Lower leg skin (tissue), 4 donors: ENCODE measurements at regions not wholly inside any gene's neighbourhood (a gene's known extent, or its start where the extent isn't known, plus 50 kb on each side); places are given as distances from the start of the nearest gene placed in this dataset.
"Not testable (repeated sequence)": the region's sequence is repeated elsewhere in the genome, so short reads cannot be mapped to it uniquely, and the experiment has no call there.

Experiments
- DNase-seq, 2 donors: peaks; one replicate each; pipeline ENCODE4 v3.0.0-alpha.2; 2019; ENCODE audit warnings: low spot score in 2 of 2
- H3K4me3 ChIP-seq: fragments of 200-600 bp; sonication (generic); 2 replicates; pipeline ENCODE4 v1.5.1; 2017; ENCODE audit warnings: mild to moderate bottlenecking, low read depth; ENCODE audit not compliant: poor library complexity, severe bottlenecking
- POLR2A ChIP-seq, 2 donors: fragments of 450-650 bp; IDR thresholded peaks; one replicate each; pipeline ENCODE4 v1.6.1; 2016 to 2017; ENCODE audit warnings: antibody characterized with exemption in 2 of 2, mild to moderate bottlenecking in 1 of 2, moderate library complexity in 1 of 2
- WGBS, 2 donors: methylation state at CpG; one replicate each; pipeline ENCODE4 v1.1.5; 2018; 5-methylcytosine and 5-hydroxymethylcytosine counted together
- intact Hi-C: fragments of 100-400 bp; cut with DNase I; formaldehyde crosslinking; loops from one replicate; pipeline ENCODE4 v1.15.0; 2023; ENCODE audit warnings: low total_unique reads
- TF ChIP-seq, protein P1 (sequence below), 3 donors: fragments of 450-650 bp; IDR thresholded peaks; one replicate each; pipeline ENCODE4 v1.5.1; 2016; ENCODE audit warnings: antibody characterized with exemption in 3 of 3, mild to moderate bottlenecking in 3 of 3, moderate library complexity in 2 of 3

DNA sequence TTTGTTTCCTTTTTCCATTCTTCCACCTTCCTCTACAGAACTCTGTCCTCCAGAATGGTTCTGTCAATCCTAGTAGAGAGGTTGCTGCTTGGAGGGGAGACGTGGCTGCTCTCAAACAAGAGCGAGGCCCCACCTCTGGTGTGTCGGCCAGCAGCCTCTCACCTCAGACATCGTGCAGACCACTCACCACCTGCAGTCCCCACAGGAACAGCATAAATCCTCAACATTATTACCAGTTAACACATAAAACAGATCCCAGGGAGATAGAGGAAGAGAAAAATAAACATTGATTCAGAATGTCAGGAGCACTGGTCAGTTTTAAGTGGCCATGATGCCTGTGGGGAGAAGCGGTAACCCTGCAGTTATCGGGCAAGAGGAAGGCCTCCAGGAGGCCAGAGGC is 485.9 kb upstream of the DPP6 start:
- intact Hi-C loops: no loop called here
- TF ChIP-seq, protein P1, sequence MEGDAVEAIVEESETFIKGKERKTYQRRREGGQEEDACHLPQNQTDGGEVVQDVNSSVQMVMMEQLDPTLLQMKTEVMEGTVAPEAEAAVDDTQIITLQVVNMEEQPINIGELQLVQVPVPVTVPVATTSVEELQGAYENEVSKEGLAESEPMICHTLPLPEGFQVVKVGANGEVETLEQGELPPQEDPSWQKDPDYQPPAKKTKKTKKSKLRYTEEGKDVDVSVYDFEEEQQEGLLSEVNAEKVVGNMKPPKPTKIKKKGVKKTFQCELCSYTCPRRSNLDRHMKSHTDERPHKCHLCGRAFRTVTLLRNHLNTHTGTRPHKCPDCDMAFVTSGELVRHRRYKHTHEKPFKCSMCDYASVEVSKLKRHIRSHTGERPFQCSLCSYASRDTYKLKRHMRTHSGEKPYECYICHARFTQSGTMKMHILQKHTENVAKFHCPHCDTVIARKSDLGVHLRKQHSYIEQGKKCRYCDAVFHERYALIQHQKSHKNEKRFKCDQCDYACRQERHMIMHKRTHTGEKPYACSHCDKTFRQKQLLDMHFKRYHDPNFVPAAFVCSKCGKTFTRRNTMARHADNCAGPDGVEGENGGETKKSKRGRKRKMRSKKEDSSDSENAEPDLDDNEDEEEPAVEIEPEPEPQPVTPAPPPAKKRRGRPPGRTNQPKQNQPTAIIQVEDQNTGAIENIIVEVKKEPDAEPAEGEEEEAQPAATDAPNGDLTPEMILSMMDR (IDR thresholded peaks at IDR 0.05): no peak
- TF ChIP-seq POLR2A (IDR thresholded peaks at IDR 0.05): no peak
- no peak for DNase-seq
- whole genome bisulfite sequencing, 2 donors: 83 to 89% methylated on average over 6 of the region's 6 CpGs
- H3K4me3 ChIP-seq: no peak overlapping the region

DNA sequence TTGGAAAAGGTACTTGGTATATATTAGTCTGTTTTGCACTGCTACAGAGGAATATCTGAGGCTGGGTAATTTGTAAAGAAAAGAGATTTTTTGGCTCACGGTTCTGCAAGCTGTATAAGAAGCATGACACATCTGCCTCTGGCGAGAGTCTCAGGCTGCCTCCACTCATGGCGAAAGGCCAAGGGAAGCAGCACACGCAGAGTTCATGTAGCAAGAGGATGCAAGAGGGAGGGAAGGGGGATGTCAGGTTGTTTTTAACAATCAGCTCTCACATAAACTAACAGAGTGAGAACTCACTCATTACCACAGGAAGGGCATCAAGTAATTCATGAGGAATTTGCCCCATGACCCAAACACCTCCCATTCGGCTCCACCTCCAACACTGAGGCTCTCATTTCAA is 484.8 kb upstream of the DPP6 start:
- 22 to 33% methylated on average over 5 of the region's 5 CpGs for WGBS, 2 donors
- TF ChIP-seq, protein P1 (IDR thresholded peaks at IDR 0.05): no peak
- no peak for TF ChIP-seq POLR2A (IDR thresholded peaks at IDR 0.05)
- H3K4me3 ChIP-seq: no peak overlapping the region
- intact Hi-C loops: no loop called here
- DNase-seq: peak in 1 of 2 donors; percentile 19

DNA sequence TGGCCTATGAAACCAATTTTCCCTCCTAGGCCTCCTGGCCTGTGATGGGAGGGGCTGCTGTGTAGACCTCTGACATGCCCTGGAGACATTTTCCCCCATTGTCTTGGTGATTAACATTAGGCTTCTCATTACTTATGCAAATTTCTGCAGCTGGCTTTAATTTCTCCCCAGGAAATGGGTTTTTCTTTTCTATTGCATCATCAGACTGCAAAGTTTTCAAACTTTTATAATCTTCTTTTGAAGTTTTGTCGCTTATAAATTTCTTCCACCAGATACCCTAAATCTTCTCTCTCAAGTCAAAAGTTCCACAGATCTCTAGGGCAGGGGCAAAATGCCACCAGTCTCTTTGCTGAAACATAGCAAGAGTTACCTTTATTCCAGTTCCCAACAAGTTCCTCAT is 482.7 kb upstream of the DPP6 start:
- DNase-seq, intact Hi-C loops, H3K4me3 ChIP-seq: not testable (repeated sequence)
- 75 to 82% methylated on average over 1 of the region's 1 CpG for WGBS, 2 donors

DNA sequence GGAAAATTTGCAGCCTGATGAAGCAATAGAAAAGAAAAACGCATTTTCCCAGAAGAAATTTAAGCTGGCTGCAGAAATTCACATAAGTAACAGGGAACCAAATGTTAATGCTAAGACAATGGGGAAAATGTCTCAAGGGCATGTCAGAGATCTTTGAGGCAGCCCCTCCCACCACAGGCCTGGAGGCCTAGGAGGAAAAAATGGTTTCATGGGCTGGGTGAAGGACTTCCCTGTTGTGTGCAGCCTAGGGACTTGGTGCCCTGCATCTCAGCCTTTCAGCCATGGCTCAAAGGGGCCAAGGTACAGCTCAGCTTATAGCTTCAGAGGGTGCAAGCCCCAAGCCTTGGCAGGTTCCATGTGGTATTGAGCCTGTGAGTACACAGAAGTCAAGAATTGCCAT is 476.1 kb upstream of the DPP6 start:
- DNase-seq: no peak
- intact Hi-C loops: no loop called here
- TF ChIP-seq POLR2A (IDR thresholded peaks at IDR 0.05): no peak
- TF ChIP-seq, protein P1 (IDR thresholded peaks at IDR 0.05): no peak
- WGBS, 2 donors: 95 to 97% methylated on average over 1 of the region's 1 CpG
- no peak overlapping the region for H3K4me3 ChIP-seq

DNA sequence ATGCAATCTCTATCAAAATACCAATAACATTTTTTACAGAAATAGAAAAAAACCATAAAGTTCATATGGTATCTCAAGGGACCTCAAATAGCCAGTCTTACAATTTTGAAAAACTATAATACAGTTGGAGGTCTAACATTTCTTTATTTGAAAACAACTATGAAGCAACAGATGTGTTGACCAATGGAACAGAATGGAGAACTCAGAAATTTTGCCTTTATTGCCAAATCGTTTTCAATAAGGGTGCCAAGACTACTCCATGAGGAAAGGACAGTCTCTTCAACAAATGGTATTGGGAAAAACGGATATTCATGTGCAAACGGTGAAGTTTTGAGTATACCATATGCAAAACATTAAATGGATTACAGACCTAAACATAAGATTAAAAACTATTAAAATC is 470.8 kb upstream of the DPP6 start:
- TF ChIP-seq, protein P1 (IDR thresholded peaks at IDR 0.05): no peak
- TF ChIP-seq POLR2A (IDR thresholded peaks at IDR 0.05): no peak
- WGBS, 2 donors: 61 to 75% methylated on average over 3 of the region's 3 CpGs
- no peak overlapping the region for H3K4me3 ChIP-seq
- intact Hi-C loops: no loop called here
- no peak for DNase-seq

DNA sequence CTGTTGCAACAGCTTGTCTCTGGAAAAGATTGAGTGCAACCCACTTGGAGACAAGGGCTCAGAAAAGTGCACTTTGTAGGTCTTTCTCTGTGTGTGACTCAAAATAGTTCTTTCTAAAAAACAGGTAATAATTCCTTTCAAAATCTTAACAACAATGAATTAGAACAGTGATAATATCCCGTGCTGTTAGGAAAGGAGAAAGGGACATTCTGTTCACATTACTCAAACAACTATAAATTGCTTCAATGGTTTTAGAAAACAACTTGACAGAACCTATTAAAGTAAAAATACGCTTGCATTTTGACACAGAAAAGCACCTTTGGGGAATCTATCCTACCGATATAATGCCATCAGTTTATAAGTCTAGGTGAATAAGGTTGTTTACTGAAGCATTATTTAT is 468.1 kb upstream of the DPP6 start:
- 66 to 67% methylated on average over 3 of the region's 3 CpGs for WGBS, 2 donors
- DNase-seq: no peak

More for the DNA sequence above, 468.1 kb upstream of the DPP6 start:
- intact Hi-C loops: no loop called here
- H3K4me3 ChIP-seq: no peak overlapping the region
- no peak for TF ChIP-seq POLR2A (IDR thresholded peaks at IDR 0.05)
- TF ChIP-seq, protein P1 (IDR thresholded peaks at IDR 0.05): no peak
